Rectal smooth muscle tissue (tissue), 1 donor: ENCODE measurements at regions not wholly inside any gene's neighbourhood (a gene's known extent, or its start where the extent isn't known, plus 50 kb on each side); places are given as distances from the start of the nearest gene placed in this dataset.
"Not testable (repeated sequence)": the region's sequence is repeated elsewhere in the genome, so short reads cannot be mapped to it uniquely, and the experiment has no call there.

Source experiments
- H3K27ac ChIP-seq: one replicate; pipeline ENCODE4 v1.7.0; 2013; ENCODE audit warnings: low read depth, low read length, inconsistent platforms
- H3K27me3 ChIP-seq: one replicate; pipeline ENCODE4 v1.7.0; 2013; ENCODE audit warnings: low read length; ENCODE audit not compliant: control insufficient read depth, insufficient read depth
- H3K36me3 ChIP-seq: one replicate; pipeline ENCODE4 v1.7.0; 2013; ENCODE audit warnings: low read length; ENCODE audit not compliant: control insufficient read depth, insufficient read depth
- H3K4me1 ChIP-seq: one replicate; pipeline ENCODE4 v1.7.0; 2013; ENCODE audit warnings: low read length; ENCODE audit not compliant: control insufficient read depth, insufficient read depth
- H3K4me3 ChIP-seq: one replicate; pipeline ENCODE4 v1.7.0; 2013; ENCODE audit warnings: low read length
- H3K9ac ChIP-seq: one replicate; pipeline ENCODE4 v1.7.0; 2013; ENCODE audit warnings: low read length

DNA sequence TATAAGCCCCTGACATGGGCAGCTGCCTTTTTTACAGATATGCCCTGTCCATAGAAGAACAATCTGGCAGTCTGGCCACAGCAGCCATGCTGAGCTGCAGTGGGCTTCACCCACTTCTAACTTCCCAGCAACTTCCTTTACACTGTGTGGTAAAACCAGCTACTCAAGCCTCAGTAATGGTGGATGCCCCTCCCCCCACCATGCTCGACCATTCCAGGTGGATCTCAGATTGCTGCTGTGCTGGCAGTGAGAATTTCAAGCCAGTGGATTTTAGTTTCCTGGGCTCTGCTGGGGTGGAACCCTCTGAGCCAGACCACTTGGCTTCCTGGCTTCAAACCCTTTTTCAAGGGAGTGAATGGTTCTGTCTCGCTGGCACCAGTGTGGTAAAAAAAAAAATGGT lies 355.9 kb upstream of the EDA2R start:
- Histone ChIP-seq H3K27me3 (no peaks in the 10 kb centered on the region), H3K27ac (no peak overlapping the region), H3K4me3 (no peak overlapping the region), H3K4me1 (no peaks in the 10 kb centered on the region), H3K9ac (no peak overlapping the region), H3K36me3 (no peaks in the 10 kb centered on the region)

DNA sequence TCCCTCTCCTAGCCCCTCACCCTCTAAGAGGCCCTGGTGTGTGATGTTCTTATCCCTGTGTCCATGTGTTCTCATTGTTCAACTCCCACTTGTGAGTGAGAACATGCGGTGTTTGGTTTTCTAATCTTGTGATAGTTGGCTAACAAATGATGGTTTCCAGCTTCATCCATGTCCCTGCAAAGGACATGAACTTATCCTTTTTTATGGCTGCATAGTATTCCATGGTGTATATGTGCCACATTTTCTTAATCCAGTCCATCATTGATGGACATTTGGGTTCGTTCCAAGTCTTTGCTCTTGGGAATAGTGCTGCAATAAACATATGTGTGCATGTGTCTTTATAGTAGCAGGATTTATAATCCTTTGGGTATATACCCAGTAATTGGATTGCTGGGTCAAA lies 353.2 kb upstream of the EDA2R start:
- H3K4me1 ChIP-seq, H3K27me3 ChIP-seq, H3K36me3 ChIP-seq, H3K27ac ChIP-seq, H3K4me3 ChIP-seq, H3K9ac ChIP-seq: not testable (repeated sequence)

- no peaks in the 10 kb centered on the region for H3K27me3 ChIP-seq
- H3K36me3 ChIP-seq, result no peaks in the 10 kb centered on the region
- H3K9ac ChIP-seq, result no peak overlapping the region
- H3K27ac ChIP-seq, result no peak overlapping the region
- no peak overlapping the region for H3K4me3 ChIP-seq
- H3K4me1 ChIP-seq, result no peaks in the 10 kb centered on the region
These were observed 349.5 kb upstream of the EDA2R start for GRCh38 chrX:66988331-66988730.

GRCh38 chrX:66961665-66962064 lies 322.8 kb upstream of the EDA2R start:
- H3K36me3 ChIP-seq, result no peaks in the 10 kb centered on the region
- H3K4me3 ChIP-seq, result no peak overlapping the region
- no peaks in the 10 kb centered on the region for H3K27me3 ChIP-seq
- no peak overlapping the region for H3K27ac ChIP-seq
- no peak overlapping the region for H3K9ac ChIP-seq
- no peaks in the 10 kb centered on the region for H3K4me1 ChIP-seq

DNA sequence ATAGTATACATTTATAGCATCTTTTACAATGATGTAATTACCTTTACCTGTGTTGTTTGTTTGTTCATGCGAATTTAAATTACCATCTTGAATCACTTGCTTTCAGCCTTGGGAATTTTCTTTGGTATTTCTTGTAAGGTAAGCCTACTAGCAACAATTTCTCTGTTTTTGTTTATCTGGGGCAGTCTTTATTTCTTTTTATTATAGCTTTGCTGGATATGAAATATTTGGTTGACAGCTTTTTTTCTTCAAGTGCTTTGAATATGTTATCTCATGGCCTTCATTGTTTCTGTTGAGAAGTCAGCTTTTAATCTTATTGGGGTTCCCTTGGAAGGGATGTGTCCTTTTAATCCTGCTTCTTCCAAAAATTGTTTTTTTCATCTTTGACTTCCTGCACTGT lies 292.8 kb upstream of the EDA2R start:
- Histone ChIP-seq H3K9ac (no peak overlapping the region), H3K27ac (no peak overlapping the region), H3K4me1 (no peaks in the 10 kb centered on the region), H3K36me3 (no peaks in the 10 kb centered on the region), H3K27me3 (no peaks in the 10 kb centered on the region), H3K4me3 (no peak overlapping the region)

DNA sequence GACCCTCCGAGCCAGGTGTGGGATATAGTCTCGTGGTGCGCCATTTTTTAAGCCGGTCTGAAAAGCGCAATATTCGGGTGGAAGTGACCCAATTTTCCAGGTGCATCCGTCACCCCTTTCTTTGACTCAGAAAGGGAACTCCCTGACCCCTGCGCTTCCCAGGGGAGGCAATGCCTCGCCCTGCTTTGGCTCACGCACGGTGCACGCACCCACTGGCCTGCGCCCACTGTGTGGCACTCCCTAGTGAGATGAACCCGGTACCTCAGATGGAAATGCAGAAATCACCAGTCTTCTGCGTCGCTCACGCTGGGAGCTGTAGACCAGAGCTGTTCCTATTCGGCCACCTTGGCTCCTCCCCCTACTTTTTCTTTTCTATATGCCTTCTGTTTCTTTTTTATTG lies 291.6 kb upstream of the EDA2R start:
- H3K36me3 ChIP-seq, H3K27me3 ChIP-seq, H3K27ac ChIP-seq, H3K4me3 ChIP-seq, H3K4me1 ChIP-seq, H3K9ac ChIP-seq: not testable (repeated sequence)

DNA sequence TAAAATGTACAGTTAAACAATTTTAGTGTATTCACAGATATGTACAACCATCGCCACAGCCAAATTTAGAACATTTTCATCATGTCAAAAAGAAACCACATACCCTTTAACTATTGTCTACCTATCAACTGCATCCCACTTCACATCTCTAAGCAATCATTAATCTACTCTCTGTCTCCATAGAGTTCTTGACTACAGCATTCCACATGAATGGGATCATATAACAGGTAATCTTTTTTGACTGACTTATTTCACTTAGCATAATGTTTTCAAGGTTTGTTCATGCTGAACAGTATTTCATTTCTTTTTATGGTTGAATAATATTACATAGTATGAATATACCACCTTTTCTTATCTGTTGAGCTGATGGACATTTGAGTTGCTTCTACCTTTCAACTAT lies 281.4 kb upstream of the EDA2R start:
- no peaks in the 10 kb centered on the region for H3K4me1 ChIP-seq
- H3K27ac ChIP-seq, result no peak overlapping the region
- no peaks in the 10 kb centered on the region for H3K36me3 ChIP-seq
- H3K27me3 ChIP-seq, result no peaks in the 10 kb centered on the region
- H3K9ac ChIP-seq, result no peak overlapping the region
- H3K4me3 ChIP-seq, result no peak overlapping the region

- Histone ChIP-seq H3K27ac (no peak overlapping the region), H3K27me3 (no peaks in the 10 kb centered on the region), H3K9ac (no peak overlapping the region), H3K4me1 (no peaks in the 10 kb centered on the region), H3K4me3 (no peak overlapping the region), H3K36me3 (no peaks in the 10 kb centered on the region)
These were observed 280.5 kb upstream of the EDA2R start for GRCh38 chrX:66919280-66919832.

DNA sequence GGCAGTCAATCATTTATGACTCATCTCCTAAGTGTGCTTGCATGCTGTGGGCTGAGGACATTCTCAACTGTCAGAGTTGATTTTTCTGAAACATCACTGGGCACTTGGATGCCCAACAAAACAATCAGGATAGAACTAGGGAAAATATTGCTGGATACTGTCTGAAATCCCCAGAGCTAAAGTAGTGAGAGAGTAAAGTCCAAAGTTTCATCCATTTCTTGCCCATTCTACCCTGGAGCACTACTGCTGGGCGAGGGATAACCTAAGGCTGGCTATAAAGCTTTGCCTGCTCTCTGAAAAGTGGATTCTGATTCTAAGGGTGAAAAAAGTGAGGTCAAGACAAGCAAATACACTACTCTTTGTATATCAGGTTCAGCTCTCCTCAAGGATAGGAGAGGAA lies 279.6 kb upstream of the EDA2R start:
- H3K27me3 ChIP-seq, result no peaks in the 10 kb centered on the region
- H3K9ac ChIP-seq, result no peak overlapping the region
- H3K27ac ChIP-seq, result no peak overlapping the region
- H3K4me1 ChIP-seq, result no peaks in the 10 kb centered on the region
- H3K4me3 ChIP-seq, result no peak overlapping the region
- no peaks in the 10 kb centered on the region for H3K36me3 ChIP-seq

DNA sequence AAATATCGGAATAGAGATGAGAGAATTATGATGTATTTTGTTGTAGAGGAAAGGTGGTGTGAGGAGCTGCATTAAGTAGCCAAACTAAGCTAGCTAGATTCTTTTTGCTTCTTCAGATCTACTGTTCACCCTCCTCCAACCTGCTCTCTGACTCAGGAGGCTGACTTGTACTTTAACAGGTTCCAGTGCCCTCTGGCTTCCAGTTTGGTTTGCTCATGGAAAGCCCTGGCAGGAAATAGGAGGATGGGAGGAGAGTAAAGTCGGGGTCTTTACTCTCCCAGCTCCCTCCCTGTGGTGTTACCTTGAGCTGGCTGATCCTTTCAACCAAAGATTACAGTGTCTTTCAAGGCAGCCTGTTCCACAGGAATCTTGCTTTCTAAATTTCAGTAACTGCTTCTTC lies 277.0 kb upstream of the EDA2R start:
- Histone ChIP-seq H3K27ac (no peak overlapping the region), H3K4me3 (no peak overlapping the region), H3K4me1 (no peaks in the 10 kb centered on the region), H3K9ac (no peak overlapping the region), H3K36me3 (no peaks in the 10 kb centered on the region), H3K27me3 (no peaks in the 10 kb centered on the region)

DNA sequence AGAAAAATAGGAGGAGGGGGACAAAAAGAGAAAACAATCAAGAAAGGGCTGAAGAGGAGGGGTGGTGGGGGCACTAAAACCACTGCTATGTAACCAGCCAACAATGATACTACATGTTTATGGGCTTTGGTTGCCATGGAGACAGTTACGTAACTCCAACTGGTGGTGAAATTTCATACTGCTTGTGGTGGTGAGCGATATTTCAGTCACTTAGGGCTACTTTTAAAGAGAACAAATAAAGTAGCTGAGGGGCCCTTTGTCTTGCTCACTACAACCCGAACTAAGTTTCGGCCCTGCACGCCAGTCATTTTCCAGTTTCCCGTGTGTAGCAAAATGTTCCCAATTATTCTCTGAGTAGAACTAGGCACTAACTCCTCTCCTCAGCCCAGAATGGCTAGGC lies 275.2 kb upstream of the EDA2R start:
- no peaks in the 10 kb centered on the region for H3K4me1 ChIP-seq
- H3K36me3 ChIP-seq, result no peaks in the 10 kb centered on the region
- no peak overlapping the region for H3K9ac ChIP-seq
- H3K27me3 ChIP-seq, result no peaks in the 10 kb centered on the region
- no peak overlapping the region for H3K27ac ChIP-seq
- no peak overlapping the region for H3K4me3 ChIP-seq

GRCh38 chrX:66912417-66912816 lies 273.5 kb upstream of the EDA2R start:
- H3K27me3 ChIP-seq, result no peaks in the 10 kb centered on the region
- no peak overlapping the region for H3K4me3 ChIP-seq
- no peak overlapping the region for H3K9ac ChIP-seq
- no peaks in the 10 kb centered on the region for H3K4me1 ChIP-seq
- H3K36me3 ChIP-seq, result no peaks in the 10 kb centered on the region
- no peak overlapping the region for H3K27ac ChIP-seq

DNA sequence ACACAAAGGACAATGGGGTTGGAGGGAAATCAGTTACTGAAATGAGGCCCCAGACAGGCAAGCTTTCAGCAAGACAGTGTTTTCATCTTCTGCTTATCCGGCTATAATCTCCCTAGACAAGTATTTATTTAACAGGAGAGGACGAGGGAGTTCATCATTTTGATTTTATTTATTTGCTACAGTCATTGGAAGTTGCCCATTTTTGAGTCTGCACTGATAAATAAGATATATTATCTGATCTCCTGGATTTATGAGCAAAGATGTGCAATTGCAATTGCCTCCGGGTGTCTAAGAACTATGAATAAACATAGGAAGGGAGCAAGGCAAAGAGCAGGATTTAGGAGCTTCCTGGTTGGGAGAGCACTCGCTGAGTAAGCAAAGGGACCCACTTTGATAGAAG lies 263.2 kb upstream of the EDA2R start:
- Histone ChIP-seq H3K36me3 (no peaks in the 10 kb centered on the region), H3K27me3 (no peaks in the 10 kb centered on the region), H3K4me1 (no peaks in the 10 kb centered on the region), H3K4me3 (no peak overlapping the region), H3K9ac (no peak overlapping the region), H3K27ac (no peak overlapping the region)
